NCI-H146 treated with DMSO at 0.1 percent for 48 hours (cell line): ENCODE measurements at regions not wholly inside any gene's neighbourhood (a gene's known extent, or its start where the extent isn't known, plus 50 kb on each side); places are given as distances from the start of the nearest gene placed in this dataset.

Experiments used
- DNase-seq: peaks from one replicate; lab custom pipeline; 2025; ENCODE audit not compliant: unreplicated experiment; lab: John Stamatoyannopoulos, UW

- no peak for DNase-seq
Observed at GRCh38 chr12:107888789-107889188, 114.3 kb downstream of the ASCL4 start.

- DNase-seq = no peak
Observed at GRCh38 chr12:107891967-107892366, 117.5 kb downstream of the ASCL4 start.

GRCh38 chr12:107894589-107894988, 120.1 kb downstream of the ASCL4 start:
- DNase-seq = no peak

- no peak for DNase-seq
Observed at GRCh38 chr12:107895966-107896365, 121.5 kb downstream of the ASCL4 start.

- DNase-seq = no peak
Observed at GRCh38 chr12:107900588-107900987, 126.1 kb downstream of the ASCL4 start.

- DNase-seq = peak; percentile 37
Observed at GRCh38 chr12:107903341-107904061, 129.0 kb downstream of the ASCL4 start.

- no peak for DNase-seq
Observed at GRCh38 chr12:107906707-107907106, 132.2 kb downstream of the ASCL4 start.

GRCh38 chr12:107912421-107913004, 138.0 kb downstream of the ASCL4 start:
- DNase-seq = no peak

GRCh38 chr12:107914460-107914977, 140.0 kb downstream of the ASCL4 start:
- DNase-seq = no peak

- peak; percentile 5 for DNase-seq
Observed at GRCh38 chr12:107917912-107918800, 143.7 kb downstream of the ASCL4 start.

- no peak for DNase-seq
Observed at GRCh38 chr12:107921062-107921461, 146.6 kb downstream of the ASCL4 start.

GRCh38 chr12:107925125-107925524, 150.6 kb downstream of the ASCL4 start:
- no peak for DNase-seq

GRCh38 chr12:107929436-107929835, 154.9 kb downstream of the ASCL4 start:
- DNase-seq = no peak

GRCh38 chr12:107931761-107932160, 157.3 kb downstream of the ASCL4 start:
- no peak for DNase-seq

- DNase-seq = no peak
Observed at GRCh38 chr12:107938446-107938845, 163.9 kb downstream of the ASCL4 start.

GRCh38 chr12:107948391-107948945, 174.0 kb downstream of the ASCL4 start:
- DNase-seq = no peak

GRCh38 chr12:107951024-107951423, 176.5 kb downstream of the ASCL4 start:
- DNase-seq = no peak

- no peak for DNase-seq
Observed at GRCh38 chr12:107955966-107956643, 173.0 kb upstream of the WSCD2 start.

GRCh38 chr12:107957459-107957858, 171.6 kb upstream of the WSCD2 start:
- DNase-seq = no peak

- DNase-seq = no peak
Observed at GRCh38 chr12:107963635-107964034, 165.5 kb upstream of the WSCD2 start.

GRCh38 chr12:107967170-107967569, 161.9 kb upstream of the WSCD2 start:
- DNase-seq = no peak
